MM.1S (cell line): ENCODE measurements at regions not wholly inside any gene's neighbourhood (a gene's known extent, or its start where the extent isn't known, plus 50 kb on each side); places are given as distances from the start of the nearest gene placed in this dataset.

ENCODE experiments used
- CTCF ChIP-seq: fragments of 300-600 bp; sonication (generic); IDR thresholded peaks from 2 replicates; pipeline ENCODE4 v1.5.1; 2016; ENCODE audit warnings: antibody characterized with exemption, low read length, mixed read lengths
- EZH2 ChIP-seq: fragments of 300-600 bp; sonication (generic); optimal IDR thresholded peaks from 2 replicates; pipeline ENCODE3; 2017; ENCODE audit warnings: low read depth, mild to moderate bottlenecking, antibody characterized with exemption, low read length, mixed read lengths

- TF ChIP-seq CTCF = no peak
- no peak for TF ChIP-seq EZH2
These were observed 236.0 kb upstream of the CD180 start for GRCh38 chr5:67432606-67433005.
